HUDEP-2 (cell line): ENCODE measurements at regions not wholly inside any gene's neighbourhood (a gene's known extent, or its start where the extent isn't known, plus 50 kb on each side); places are given as distances from the start of the nearest gene placed in this dataset.
"Not testable (repeated sequence)": the region's sequence is repeated elsewhere in the genome, so short reads cannot be mapped to it uniquely, and the experiment has no call there.

Experiments
- DNase-seq, 76 experiments: peaks; one replicate each; lab custom pipeline; 2025; ENCODE audit not compliant: unreplicated experiment in 76 of 76; lab: John Stamatoyannopoulos, UW

DNA sequence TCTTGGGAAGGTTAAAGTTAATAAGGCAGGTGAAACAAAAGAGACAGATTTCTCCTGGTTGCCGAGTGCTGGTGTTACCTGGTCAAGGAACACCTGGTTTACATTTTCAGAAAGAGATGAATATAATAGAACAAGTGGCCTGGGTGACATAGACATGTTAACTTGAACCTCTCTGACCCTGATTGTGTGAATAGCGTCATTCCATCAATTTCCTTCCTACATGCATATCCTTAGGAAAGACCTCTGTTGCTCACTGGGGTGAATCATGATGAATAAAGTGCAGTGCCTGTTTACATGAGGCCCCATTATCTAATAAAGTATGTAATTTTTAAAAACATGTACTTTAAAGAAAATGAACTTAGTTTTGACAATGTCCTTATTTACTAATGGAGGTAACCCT is 1822.9 kb upstream of the FLRT2 start:
- no peak for DNase-seq

- DNase-seq = no peak
Observed at GRCh38 chr14:83709116-83709515, 1820.8 kb upstream of the FLRT2 start.

- no peak for DNase-seq
Observed at GRCh38 chr14:83711046-83711445, 1818.9 kb upstream of the FLRT2 start.

DNA sequence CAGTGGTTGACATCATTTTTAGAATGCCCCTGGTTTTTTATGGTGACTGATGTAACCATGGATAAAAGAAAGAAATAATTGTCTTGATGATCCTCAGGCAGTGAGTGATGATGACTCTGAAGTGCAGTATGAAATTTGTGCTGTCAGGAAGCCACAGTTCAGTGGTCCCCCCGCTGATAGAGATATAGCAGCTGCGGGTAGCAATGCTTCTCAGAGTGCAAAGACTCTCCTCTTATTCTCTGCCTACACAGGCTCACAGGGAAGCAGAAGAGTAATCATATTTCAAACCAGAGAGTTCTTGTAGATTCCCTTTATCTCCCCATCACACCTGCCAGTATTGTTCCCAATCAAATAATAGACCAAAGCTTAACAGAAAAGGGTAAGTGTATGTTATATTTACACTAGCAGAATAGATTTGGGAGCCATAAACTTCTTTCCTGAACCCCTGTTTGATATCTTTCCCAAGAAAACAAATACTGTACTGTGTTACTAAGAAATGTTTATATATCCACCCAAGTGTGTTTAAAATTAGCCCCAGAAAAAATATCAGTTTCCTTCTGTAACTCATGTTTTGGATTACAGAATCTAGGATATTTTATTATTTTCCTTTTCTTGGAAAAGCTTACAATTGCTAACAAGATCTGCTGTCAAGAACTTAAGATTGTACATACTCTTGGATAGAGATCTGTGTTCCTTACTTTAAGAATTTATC is 1817.4 kb upstream of the FLRT2 start:
- DNase-seq = no peak

DNA sequence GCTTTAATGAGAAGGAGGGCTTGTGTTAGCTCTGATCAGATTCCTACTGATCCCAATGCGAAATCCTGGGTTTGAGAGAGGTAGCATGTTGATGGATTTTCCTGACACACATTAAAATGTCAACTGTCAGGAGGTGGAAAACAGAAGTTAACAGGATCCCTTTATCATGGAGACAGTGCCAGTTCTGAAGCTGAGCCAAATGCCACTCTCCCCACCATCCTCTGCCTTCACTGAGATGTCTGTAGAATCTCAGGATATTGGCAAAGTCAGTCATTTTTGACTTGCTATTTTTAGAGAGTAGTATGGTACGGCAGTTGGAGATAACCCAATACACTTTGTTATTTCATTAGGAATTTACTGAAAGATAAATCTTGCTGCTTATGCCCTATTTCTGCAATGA is 1816.2 kb upstream of the FLRT2 start:
- no peak for DNase-seq

DNA sequence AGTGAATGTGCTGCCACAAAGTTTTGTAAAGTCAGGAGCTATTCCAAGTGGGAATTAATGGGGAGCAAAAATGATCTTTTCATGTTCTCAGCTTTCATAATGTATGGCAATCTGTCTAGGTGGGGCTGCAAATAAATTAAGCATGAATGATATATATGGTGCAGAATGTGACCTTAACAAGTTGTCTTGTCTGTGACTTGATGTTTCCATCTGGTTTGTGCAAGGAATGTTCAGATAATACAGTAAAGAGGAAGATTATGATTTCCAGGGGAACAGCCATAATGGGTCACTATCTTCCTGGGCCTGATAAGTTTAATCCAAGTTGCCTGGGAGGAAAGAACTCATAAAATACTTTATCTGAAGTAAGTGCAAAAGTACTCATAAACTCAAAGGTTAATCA is 1815.8 kb upstream of the FLRT2 start:
- no peak for DNase-seq

DNA sequence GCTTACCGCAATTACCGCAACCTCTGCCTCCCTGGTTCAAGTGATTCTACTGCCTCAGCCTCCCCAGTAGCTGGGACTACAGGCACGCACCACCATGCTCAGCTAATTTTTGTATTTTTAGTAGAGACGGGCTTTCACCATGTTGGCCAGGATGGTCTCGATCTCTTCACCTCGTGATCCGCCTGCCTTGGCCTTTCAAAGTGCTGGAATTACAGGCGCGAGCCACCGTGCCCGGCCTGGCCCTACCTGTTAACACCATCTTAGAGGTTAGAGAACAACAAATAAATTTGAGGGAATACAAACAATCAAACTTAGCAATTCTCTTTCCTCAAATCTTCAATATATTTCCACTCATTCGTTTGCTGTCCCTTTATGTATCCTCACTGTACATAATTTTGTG is 1810.5 kb upstream of the FLRT2 start:
- not testable (repeated sequence) for DNase-seq

- DNase-seq = no peak
Observed at GRCh38 chr14:83733670-83734069, 1796.3 kb upstream of the FLRT2 start.

DNA sequence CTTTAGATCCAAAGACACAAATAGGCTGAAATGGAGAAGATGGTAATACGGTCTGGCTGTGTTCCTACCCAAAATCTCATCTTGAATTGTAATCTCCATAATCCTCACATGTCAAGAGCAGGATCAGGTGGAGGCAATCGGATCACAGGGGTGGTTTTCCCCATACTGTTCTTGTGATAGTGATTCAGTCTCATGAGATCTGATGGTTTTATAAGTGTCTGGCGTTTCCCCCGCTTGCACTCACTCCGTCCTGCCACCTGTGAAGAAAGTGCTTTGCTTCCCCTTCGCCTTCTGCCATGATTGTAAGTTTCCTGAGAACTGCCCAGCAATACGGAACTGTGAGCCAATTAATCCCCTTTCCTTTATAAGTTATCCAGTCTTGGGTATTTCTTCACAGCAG is 1795.5 kb upstream of the FLRT2 start:
- no peak for DNase-seq

GRCh38 chr14:83741269-83741668 is 1788.7 kb upstream of the FLRT2 start:
- DNase-seq = no peak

GRCh38 chr14:83744224-83744623 is 1785.7 kb upstream of the FLRT2 start:
- DNase-seq = no peak

DNA sequence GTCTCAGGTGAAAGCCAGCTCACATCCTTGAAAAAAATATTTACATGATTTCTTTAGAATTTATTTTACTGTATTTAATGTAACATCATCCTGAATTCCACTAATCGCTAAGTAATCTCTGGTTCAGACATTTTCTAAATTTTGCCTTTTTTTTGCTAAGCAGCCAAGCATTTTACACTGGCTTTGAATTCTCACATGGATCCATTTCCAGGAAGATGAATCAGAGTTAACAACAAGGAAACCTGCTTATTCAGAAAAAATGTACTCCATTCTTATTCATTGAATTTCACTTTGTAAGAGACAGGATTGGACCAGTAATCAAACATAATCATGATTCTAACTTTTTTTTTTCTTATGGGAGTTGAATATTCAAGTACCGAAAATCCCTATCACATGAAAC is 1785.1 kb upstream of the FLRT2 start:
- no peak for DNase-seq

GRCh38 chr14:83746336-83746735 is 1783.6 kb upstream of the FLRT2 start:
- no peak for DNase-seq

GRCh38 chr14:83757916-83758315 is 1772.0 kb upstream of the FLRT2 start:
- no peak for DNase-seq

DNA sequence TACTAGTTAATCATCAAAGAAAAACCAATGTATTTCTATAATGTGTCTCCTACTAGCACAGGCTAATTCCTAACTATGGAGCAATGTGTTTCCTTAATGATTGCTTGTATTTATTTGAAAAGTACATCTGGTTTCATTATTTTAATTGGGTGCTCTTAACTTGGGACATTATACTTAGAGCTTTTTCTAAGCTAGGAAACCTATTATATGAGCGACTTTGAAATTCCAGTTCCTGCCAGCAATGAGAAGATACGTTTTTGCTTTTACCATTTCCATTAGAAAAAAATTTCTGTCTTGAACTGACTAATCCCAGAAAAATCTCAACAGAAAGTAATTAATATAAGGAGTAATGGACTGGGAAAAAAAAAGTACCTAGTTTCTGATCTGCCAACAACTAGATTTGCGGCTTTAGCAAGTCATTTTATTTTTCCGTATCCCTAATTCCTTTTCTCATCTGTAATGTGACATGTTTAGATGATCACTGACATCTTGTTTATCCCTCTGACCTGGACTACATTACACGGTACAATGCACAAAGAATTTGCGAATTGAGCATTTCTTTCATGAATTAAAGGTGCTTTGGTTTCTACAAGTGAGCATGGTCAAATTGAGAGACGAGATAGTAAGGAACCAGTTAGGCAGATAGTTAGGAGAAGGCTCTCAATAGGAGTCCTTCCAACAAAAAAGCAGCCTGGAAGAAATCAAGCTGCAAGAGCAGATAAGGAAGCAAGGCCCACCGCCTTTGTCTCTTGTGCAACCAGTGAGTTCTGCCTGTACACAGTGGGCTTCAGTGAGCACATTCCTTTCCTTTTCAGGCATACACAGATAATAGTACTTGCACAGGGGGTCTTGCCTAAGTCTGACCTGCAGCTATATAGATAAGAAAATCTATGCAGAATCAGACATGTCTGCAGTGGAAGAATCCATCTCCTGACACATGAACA is 1765.0 kb upstream of the FLRT2 start:
- DNase-seq = no peak

GRCh38 chr14:83777516-83777915 is 1752.4 kb upstream of the FLRT2 start:
- no peak for DNase-seq

GRCh38 chr14:83779266-83779665 is 1750.7 kb upstream of the FLRT2 start:
- no peak for DNase-seq

GRCh38 chr14:83780321-83780720 is 1749.6 kb upstream of the FLRT2 start:
- no peak for DNase-seq

DNA sequence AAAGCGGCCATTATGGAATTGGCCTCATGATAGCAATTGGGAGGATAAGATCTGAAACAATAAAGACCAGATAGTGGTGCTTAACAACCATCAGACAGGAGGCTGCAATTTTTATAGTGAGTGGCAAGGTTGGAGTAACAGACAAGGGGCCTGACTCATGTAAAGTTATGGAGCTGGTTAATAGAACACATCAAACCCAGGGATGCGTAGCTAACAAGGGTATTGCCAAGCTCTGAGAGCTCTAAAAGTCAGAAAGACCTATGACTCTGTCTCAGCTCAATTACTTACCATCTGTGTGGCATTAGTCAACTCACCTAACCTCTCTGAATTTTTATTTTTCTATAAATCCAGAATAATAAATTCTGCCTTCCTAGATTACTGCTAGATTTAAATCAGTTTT is 1731.5 kb upstream of the FLRT2 start:
- DNase-seq = no peak

DNA sequence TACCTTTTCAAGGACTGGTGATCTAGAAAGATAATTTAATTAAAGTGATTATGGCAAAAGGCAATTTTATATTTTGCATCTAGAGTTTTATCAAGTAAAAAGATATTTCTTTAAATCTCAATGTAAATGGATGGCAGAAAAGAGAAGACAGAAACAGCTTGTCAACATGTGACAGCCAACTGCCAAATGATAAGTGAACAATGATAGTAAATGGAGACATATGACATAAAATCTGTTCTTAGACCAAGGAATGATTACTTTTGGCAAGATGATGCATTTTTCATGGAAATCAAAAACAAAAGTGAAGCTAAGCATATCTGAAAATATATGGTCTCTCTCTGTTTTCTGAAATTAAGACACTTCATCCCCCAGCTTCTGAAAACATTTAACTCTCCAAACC is 1730.7 kb upstream of the FLRT2 start:
- no peak for DNase-seq

GRCh38 chr14:83814896-83815295 is 1715.0 kb upstream of the FLRT2 start:
- no peak for DNase-seq

DNA sequence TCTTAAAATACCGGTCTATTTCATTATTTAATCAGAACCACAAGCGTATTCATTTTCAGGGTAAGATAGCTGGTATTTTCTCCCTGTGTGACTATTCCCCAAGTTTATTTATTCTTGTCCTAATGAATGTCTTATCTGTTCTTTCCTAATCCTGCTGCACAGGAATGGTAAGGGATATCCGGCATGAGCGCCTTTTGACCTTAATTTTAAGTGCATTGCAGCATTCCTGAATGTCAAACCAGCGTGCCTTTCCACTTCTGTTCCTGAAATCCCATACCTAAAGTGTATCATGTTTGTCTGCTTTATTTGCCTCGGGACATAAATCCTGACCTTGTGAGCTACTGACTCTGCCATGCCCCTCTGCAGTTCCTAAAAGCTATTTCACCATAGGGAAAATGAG is 1713.2 kb upstream of the FLRT2 start:
- DNase-seq = no peak
